Adipocyte (in vitro differentiated cells): ENCODE measurements at regions not wholly inside any gene's neighbourhood (a gene's known extent, or its start where the extent isn't known, plus 50 kb on each side); places are given as distances from the start of the nearest gene placed in this dataset.

Experiments
- DNase-seq: peaks from one replicate; pipeline ENCODE4 v3.0.0-alpha.2; 2015; ENCODE audit warnings: low read depth
- H3K27me3 ChIP-seq: replicated peaks from 2 replicates; pipeline ENCODE4 v1.7.0; 2013; ENCODE audit warnings: mild to moderate bottlenecking, low read length, moderate library complexity; ENCODE audit not compliant: control insufficient read depth, insufficient read depth
- H3K36me3 ChIP-seq: 2 replicates; pipeline ENCODE4 v1.7.0; 2013; ENCODE audit warnings: low read length, mild to moderate bottlenecking, moderate library complexity; ENCODE audit not compliant: control insufficient read depth, insufficient read depth, severe bottlenecking
- H3K4me1 ChIP-seq: 2 replicates; pipeline ENCODE4 v1.7.0; 2013; ENCODE audit warnings: mild to moderate bottlenecking, low read length, moderate library complexity; ENCODE audit not compliant: control insufficient read depth, insufficient read depth
- H3K4me3 ChIP-seq: 2 replicates; pipeline ENCODE4 v1.7.0; 2013; ENCODE audit warnings: mild to moderate bottlenecking, low read length, moderate library complexity
- H3K9ac ChIP-seq: 2 replicates; pipeline ENCODE4 v1.7.0; 2013; ENCODE audit warnings: mild to moderate bottlenecking, low read length, moderate library complexity
- H3K9me3 ChIP-seq: 2 replicates; pipeline ENCODE4 v1.7.0; 2013; ENCODE audit warnings: mild to moderate bottlenecking, low read length, moderate library complexity; ENCODE audit not compliant: control insufficient read depth

DNA sequence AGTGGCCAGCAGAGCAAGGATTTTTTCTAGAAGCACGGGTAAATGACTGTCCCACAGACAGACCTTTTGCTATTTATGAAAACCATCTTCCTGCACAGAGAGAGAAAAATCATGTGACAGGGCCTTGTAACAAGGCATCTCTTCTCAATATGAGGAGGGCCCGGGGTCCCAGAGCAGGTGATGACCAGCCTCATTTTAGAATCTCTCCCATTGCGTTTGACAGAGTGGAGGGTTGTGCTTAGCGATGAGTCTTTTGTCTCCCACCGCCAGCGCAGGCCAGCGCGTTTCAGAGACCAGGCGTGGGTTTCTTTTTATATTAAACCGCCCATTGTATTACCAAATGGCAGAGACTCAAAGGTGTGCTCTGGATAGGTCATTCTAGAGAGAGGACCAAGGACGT lies 97.4 kb upstream of the UBL3 start:
- Histone ChIP-seq H3K4me1 (no peaks in the 10 kb centered on the region), H3K9ac (no peak overlapping the region), H3K4me3 (no peak overlapping the region), H3K36me3 (no peaks in the 10 kb centered on the region), H3K27me3 (no peaks in the 10 kb centered on the region), H3K9me3 (no peaks in the 10 kb centered on the region)
- no peak for DNase-seq

GRCh38 chr13:29946093-29946492 lies 95.7 kb upstream of the UBL3 start:
- no peaks in the 10 kb centered on the region for H3K36me3 ChIP-seq
- H3K4me3 ChIP-seq: no peak overlapping the region
- no peak for DNase-seq
- H3K4me1 ChIP-seq: no peaks in the 10 kb centered on the region
- H3K9ac ChIP-seq: no peak overlapping the region
- no peaks in the 10 kb centered on the region for H3K27me3 ChIP-seq
- no peaks in the 10 kb centered on the region for H3K9me3 ChIP-seq

DNA sequence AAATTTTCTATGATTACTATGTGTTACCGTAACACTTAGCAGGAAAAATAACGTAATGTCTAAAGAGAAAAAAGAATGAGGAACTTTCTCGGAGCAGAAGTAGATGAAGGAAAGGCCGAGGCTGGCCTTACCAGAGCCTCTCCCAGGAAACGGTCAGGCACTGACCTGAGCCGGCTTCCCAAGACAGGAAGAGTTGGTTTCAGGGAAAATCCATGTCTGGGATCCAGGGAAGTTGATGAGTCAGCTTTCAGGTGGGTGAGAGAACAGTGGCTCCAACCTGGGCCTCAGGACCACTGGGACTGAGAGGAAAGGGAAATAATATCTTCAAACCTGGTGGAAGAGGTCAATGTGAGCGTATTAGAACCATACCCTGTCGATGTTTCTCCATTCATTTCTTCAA lies 93.3 kb upstream of the UBL3 start:
- Histone ChIP-seq H3K9me3 (no peaks in the 10 kb centered on the region), H3K36me3 (no peaks in the 10 kb centered on the region), H3K9ac (no peak overlapping the region), H3K4me3 (no peak overlapping the region), H3K27me3 (no peaks in the 10 kb centered on the region), H3K4me1 (no peaks in the 10 kb centered on the region)
- DNase-seq: no peak

GRCh38 chr13:29943273-29943672 lies 92.9 kb upstream of the UBL3 start:
- Histone ChIP-seq H3K9me3 (no peaks in the 10 kb centered on the region), H3K27me3 (no peaks in the 10 kb centered on the region)

DNA sequence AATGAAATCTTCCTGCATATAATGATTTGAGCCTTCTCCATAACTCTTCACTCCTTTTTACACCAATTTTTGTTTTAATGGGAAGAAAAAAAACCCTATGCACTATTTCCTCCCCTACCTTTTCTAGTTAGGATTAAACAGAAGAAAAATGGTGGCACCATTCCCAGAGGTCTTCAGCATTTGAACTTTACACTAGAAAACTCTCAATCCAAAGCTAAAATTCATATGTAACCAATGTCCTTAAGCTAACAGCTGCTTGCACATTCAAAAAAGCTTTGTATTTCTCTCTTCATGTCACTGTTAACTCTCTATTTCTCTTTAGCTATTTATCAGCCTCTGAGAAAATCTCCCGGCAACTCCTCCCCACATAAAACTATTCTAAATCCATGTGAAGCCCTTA lies 90.3 kb upstream of the UBL3 start:
- H3K9ac ChIP-seq: no peak overlapping the region
- peaks cover 11% of the 10 kb centered on the region for H3K27me3 ChIP-seq
- DNase-seq: no peak
- H3K4me1 ChIP-seq: no peaks in the 10 kb centered on the region
- no peaks in the 10 kb centered on the region for H3K9me3 ChIP-seq
- H3K36me3 ChIP-seq: no peaks in the 10 kb centered on the region
- no peak overlapping the region for H3K4me3 ChIP-seq

More at GRCh38 chr13:29943273-29943672, 92.9 kb upstream of the UBL3 start:
- Histone ChIP-seq H3K36me3 (no peaks in the 10 kb centered on the region), H3K4me1 (no peaks in the 10 kb centered on the region), H3K9ac (no peak overlapping the region), H3K4me3 (no peak overlapping the region)
- no peak for DNase-seq

- Histone ChIP-seq H3K36me3 (no peaks in the 10 kb centered on the region), H3K27me3 (peaks cover 18% of the 10 kb centered on the region), H3K9ac (no peak overlapping the region), H3K9me3 (no peaks in the 10 kb centered on the region), H3K4me1 (no peaks in the 10 kb centered on the region), H3K4me3 (no peak overlapping the region)
- no peak for DNase-seq
These were observed 88.7 kb upstream of the UBL3 start for GRCh38 chr13:29939158-29939557.

- Histone ChIP-seq H3K4me3 (no peak overlapping the region), H3K9me3 (no peaks in the 10 kb centered on the region), H3K4me1 (no peaks in the 10 kb centered on the region), H3K27me3 (peaks cover 18% of the 10 kb centered on the region), H3K36me3 (no peaks in the 10 kb centered on the region), H3K9ac (no peak overlapping the region)
- no peak for DNase-seq
These were observed 87.4 kb upstream of the UBL3 start for GRCh38 chr13:29937841-29938240.

DNA sequence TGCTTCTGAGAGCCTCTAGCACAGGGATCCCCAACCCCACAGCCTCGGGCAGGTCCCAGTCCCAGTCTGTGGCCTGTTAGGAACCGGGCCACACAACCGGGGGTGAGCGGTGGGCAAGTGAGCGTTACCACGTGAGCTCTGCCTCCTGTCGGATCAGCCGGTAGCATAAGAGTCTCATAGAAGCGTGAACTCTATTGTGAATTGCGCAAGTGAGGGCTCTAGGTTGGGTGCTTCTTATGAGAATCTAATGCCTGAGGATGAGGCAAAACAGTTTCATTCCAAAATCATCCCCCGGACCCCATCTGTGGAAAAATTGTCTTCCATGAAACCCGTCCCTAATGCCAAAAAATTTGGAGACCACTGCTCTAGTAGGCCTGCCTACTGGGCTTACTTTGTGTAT lies 87.0 kb upstream of the UBL3 start:
- Histone ChIP-seq H3K9ac (no peak overlapping the region), H3K4me3 (no peak overlapping the region), H3K27me3 (peaks cover 18% of the 10 kb centered on the region), H3K4me1 (no peaks in the 10 kb centered on the region), H3K9me3 (peaks cover 3% of the 10 kb centered on the region), H3K36me3 (no peaks in the 10 kb centered on the region)
- DNase-seq: no peak

DNA sequence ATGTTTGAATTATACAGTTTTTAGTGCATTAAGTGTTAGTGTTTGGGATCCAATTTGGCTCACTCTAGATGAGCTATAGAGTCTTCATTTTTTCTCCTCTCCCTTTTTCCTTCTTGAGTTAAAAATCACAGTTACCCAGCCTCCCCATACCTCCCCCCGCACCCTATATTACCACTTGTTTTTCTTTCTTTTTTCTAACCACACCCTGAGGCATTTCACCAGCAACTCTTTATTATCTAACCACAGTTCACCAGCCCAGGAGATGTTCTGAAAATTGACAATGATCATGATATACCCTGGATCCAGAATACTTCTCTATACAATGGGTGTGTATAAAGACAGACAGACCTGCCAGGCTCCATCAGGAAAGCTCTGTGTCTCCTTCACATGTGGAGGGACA lies 86.5 kb upstream of the UBL3 start:
- Histone ChIP-seq H3K4me3 (no peak overlapping the region), H3K27me3 (peaks cover 18% of the 10 kb centered on the region), H3K36me3 (no peaks in the 10 kb centered on the region), H3K9ac (no peak overlapping the region), H3K4me1 (no peaks in the 10 kb centered on the region), H3K9me3 (peaks cover 6% of the 10 kb centered on the region)
- DNase-seq: no peak

- Histone ChIP-seq H3K36me3 (no peaks in the 10 kb centered on the region), H3K27me3 (peaks cover 18% of the 10 kb centered on the region), H3K9me3 (peaks cover 6% of the 10 kb centered on the region), H3K4me3 (no peak overlapping the region), H3K9ac (no peak overlapping the region), H3K4me1 (no peaks in the 10 kb centered on the region)
- no peak for DNase-seq
These were observed 85.8 kb upstream of the UBL3 start for GRCh38 chr13:29936051-29936813.

GRCh38 chr13:29935309-29935981 lies 85.0 kb upstream of the UBL3 start:
- DNase-seq: no peak
- Histone ChIP-seq H3K9ac (no peak overlapping the region), H3K27me3 (peaks cover 18% of the 10 kb centered on the region), H3K9me3 (peaks cover 6% of the 10 kb centered on the region), H3K36me3 (no peaks in the 10 kb centered on the region), H3K4me3 (no peak overlapping the region), H3K4me1 (no peaks in the 10 kb centered on the region)
